Fibroblast of lung (primary cell): ENCODE measurements at regions not wholly inside any gene's neighbourhood (a gene's known extent, or its start where the extent isn't known, plus 50 kb on each side); places are given as distances from the start of the nearest gene placed in this dataset.

Experiments used
- CTCF ChIP-seq, 2 donors: IDR thresholded peaks in 1 of 2; conservative IDR thresholded peaks in 1 of 2; 1 replicate in 1 of 2; 2 replicates in 1 of 2; pipeline ENCODE4 v1.5.1; 2011 to 2012; ENCODE audit warnings: low read length in 2 of 2, control low read depth in 1 of 2, inconsistent platforms in 1 of 2, low read depth in 1 of 2, mild to moderate bottlenecking in 1 of 2
- EZH2 ChIP-seq: IDR thresholded peaks from 2 replicates; pipeline ENCODE4 v1.5.1; 2012; ENCODE audit warnings: low read length, control low read depth, mild to moderate bottlenecking; ENCODE audit errors: missing control alignments

DNA sequence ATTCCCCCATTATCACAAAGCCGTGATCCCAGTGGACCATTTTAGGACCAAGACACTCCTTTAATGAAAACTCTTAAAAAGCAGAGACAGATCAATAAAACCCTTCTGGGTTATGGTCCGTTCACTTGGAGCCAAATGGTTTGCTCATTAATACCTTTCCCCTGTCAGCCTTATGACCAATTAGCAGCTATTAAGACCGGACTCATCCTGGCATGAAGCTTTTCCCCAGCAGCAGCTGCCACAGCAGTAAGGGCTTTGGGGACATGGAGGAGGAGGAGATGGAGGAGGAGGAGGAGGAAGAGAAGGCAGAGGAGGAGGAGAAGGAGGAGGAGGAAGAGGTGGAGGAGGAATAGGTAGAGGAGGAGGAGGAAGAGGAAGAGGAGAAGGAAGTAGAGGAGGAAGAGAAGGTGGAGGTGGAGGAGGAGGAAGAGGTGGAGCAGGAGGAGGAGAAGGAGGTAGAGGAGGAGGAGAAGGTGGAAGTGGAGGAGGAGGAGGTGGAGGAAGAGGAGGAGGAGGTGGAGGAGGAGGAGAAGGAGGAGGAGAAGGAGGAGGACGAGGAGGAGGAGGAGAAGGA, 50.1 kb upstream of the IRX3 start:
- TF ChIP-seq CTCF (conservative IDR thresholded peaks at IDR 0.05 in 1 of 2, IDR thresholded peaks at IDR 0.05 in 1 of 2; ENCODE audit: low read depth in 1 of 2, low read length in 2 of 2) (no peak), EZH2 (no peak)
